IPS-18c (cell line): ENCODE measurements at regions not wholly inside any gene's neighbourhood (a gene's known extent, or its start where the extent isn't known, plus 50 kb on each side); places are given as distances from the start of the nearest gene placed in this dataset.

ENCODE experiments used
- H3K4me3 ChIP-seq: 2 replicates; pipeline ENCODE4 v1.7.0; 2013; ENCODE audit warnings: low read depth, mild to moderate bottlenecking, low read length, moderate library complexity; ENCODE audit not compliant: insufficient read depth
- H3K9me3 ChIP-seq: one replicate; pipeline ENCODE4 v1.6.1; 2013; ENCODE audit warnings: mild to moderate bottlenecking, low read length, moderate library complexity; ENCODE audit not compliant: control insufficient read depth, insufficient read depth

GRCh38 chr21:43325036-43325435, 101.9 kb downstream of the SIK1 start:
- no peak overlapping the region for H3K4me3 ChIP-seq
- peaks cover 2% of the 10 kb centered on the region for H3K9me3 ChIP-seq

DNA sequence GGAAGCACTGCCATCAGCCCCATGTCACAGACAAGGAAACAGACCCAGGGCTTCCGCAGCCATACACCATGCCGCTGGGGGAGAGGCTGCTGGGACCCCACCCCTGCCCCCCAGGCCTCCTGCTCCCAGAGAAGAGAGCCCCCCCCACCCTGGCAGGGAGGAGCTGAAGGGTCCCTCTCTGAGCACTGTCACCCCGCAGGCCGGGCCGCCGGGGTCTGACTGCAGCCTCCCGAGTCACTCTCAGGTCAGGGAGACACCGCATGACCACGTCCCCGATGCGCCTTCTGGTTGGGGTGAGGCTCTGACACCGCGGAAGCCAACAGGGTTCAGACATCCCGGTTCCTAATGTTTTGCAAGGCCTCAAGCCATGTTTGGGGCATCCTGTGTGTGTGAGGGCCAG, 102.3 kb downstream of the SIK1 start:
- Histone ChIP-seq H3K9me3 (peaks cover 2% of the 10 kb centered on the region), H3K4me3 (no peak overlapping the region)

- Histone ChIP-seq H3K9me3 (no peaks in the 10 kb centered on the region), H3K4me3 (no peak overlapping the region)
Measured at GRCh38 chr21:43323244-43324005, 103.5 kb downstream of the SIK1 start.

- Histone ChIP-seq H3K4me3 (no peak overlapping the region), H3K9me3 (no peaks in the 10 kb centered on the region)
Measured at GRCh38 chr21:43322805-43323204, 104.1 kb downstream of the SIK1 start.

- Histone ChIP-seq H3K9me3 (no peaks in the 10 kb centered on the region), H3K4me3 (no peak overlapping the region)
Measured at GRCh38 chr21:43322311-43322710, 104.6 kb downstream of the SIK1 start.

- no peaks in the 10 kb centered on the region for H3K9me3 ChIP-seq
Measured at GRCh38 chr21:43321611-43322010, 105.3 kb downstream of the SIK1 start.

GRCh38 chr21:43321111-43321510, 105.8 kb downstream of the SIK1 start:
- Histone ChIP-seq H3K4me3 (no peak overlapping the region), H3K9me3 (no peaks in the 10 kb centered on the region)

More at GRCh38 chr21:43321611-43322010, 105.3 kb downstream of the SIK1 start:
- H3K4me3 ChIP-seq, result no peak overlapping the region

DNA sequence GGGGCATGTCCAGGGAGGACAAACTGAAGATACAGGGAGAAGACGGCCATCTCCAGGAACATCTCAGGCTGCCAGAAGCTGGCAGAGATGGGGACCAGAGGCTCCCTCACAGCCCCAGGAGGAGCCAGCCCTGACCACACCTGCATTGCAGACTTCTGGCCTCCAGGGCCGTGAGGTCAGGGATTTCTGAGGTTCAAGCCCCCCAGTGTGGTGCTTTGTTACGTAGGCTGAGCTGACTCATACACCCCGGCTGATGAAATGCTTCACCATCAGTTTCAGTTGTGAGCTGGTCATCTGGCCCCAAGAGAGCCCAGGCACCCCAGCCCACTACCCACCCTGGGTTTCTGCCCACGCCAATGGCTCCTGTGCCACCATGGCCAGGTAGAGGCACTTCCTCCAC, 106.4 kb downstream of the SIK1 start:
- Histone ChIP-seq H3K9me3 (no peaks in the 10 kb centered on the region), H3K4me3 (no peak overlapping the region)

DNA sequence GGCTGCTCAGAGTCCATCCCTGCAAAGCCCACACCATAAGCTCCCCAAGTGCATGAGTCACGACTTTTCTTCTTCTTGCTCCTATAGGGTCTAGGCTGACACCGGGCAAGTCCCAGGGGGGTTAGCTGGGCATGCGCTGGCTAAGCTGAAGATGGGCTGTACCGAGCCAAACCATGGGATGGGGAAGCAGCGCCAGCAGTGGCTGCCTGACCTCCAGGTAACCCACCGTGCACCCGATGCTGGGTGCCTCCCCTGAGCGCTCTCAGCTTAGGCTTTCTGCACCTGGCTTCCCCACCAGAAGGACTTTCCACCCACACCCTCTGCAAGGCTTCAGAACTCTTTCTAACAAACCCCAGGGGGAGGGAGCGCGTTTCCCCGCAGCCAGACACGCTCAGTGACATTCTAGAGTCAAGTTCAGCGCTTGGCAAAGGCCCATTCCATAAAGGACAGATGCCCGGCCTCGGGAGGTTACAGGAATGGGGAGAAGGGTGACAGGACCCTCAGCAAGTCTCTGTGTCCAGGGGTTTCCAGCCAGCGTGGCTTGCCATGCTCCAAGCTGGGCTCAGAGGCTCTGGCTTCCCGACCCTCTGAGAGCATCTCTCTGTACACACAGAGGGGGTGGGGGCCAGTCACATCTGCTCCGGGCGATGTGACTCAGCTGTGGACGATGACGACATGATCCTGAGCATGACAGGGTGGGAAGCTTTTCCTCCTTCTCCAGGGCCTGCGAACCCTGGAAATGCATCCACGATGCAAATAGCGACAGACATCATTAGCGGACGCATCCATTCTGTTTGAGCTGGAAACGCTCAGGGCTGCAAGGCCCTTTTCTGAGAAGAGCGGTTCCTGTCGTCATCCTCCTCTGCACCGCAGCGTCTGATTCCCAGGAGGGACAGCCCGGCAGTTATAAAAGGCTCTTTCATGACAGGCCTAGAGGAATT, 107.8 kb downstream of the SIK1 start:
- Histone ChIP-seq H3K4me3 (no peak overlapping the region), H3K9me3 (no peaks in the 10 kb centered on the region)

- Histone ChIP-seq H3K4me3 (no peak overlapping the region; the same call in 1 of the 2 replicates), H3K9me3 (no peaks in the 10 kb centered on the region)
Measured at GRCh38 chr21:43318368-43318767, 108.6 kb downstream of the SIK1 start.

DNA sequence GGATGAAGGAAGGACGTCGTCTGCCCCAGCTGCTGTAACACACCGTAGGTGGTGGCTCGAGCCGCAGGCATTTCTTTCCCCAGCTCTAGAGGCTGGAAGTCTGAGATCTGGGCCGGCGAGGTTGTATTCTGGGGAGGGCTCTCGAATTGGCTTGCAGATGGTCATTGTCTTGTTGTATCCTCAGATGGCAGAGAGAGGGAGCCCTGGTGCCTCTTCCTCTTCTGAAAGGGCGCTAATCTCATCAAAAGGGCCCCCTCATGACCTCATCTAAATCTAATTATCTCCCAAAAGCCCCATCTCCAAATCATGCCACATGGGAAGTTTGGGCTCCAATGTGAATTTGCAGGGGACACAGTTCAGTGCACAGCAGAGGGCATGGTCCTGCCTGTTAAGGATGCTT, 109.0 kb downstream of the SIK1 start:
- H3K4me3 ChIP-seq, result no peak overlapping the region; the same call in 1 of the 2 replicates
- H3K9me3 ChIP-seq, result no peaks in the 10 kb centered on the region

- Histone ChIP-seq H3K4me3 (no peak overlapping the region), H3K9me3 (no peaks in the 10 kb centered on the region)
Measured at GRCh38 chr21:43317254-43317748, 109.6 kb downstream of the SIK1 start.

GRCh38 chr21:43316156-43316845, 110.6 kb downstream of the SIK1 start:
- H3K4me3 ChIP-seq, result no peak overlapping the region
- H3K9me3 ChIP-seq, result no peaks in the 10 kb centered on the region

DNA sequence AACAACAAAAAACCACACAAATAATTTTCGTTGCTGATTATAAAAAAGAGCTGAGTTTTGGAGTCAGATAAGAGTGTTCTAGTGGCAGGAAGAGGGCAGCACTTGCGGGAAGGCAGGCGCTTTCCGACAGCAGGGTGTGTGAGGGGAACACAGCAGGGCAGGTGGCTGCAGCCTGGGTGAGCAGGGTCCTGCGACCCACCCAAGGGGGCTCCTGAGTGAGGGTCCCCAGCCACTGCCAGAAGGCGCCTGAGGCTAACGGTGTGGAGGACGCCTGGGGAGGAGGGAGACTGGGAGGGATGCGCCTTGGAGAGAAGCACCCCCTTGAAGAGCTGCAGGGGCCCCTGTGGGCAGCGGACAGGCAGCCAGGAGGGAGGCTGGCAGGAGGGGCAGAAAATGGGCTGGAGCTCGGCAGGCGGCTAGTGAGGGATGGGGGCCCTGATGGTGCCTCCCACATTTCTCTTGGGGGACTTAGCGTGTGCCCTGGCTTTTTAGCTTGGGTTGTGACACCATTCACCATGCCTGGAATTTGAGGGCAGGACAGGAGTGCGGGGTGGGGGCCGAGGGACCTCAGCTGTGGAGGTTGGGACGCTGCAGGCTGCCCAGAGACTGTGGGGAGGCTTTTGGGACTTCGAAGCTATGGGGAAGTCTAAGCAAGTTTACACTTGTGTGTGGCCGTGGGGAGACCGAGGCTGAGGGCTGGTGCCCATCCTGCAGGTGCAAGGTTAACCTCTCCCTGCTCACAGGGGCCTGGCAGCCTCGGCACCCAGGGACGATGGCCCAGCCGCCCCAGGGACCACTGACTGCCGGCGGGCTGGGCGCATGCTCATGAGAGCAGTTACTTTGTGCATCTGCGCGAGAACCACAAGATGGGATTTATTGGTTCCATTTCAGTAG, 111.4 kb downstream of the SIK1 start:
- no peak overlapping the region for H3K4me3 ChIP-seq
- no peaks in the 10 kb centered on the region for H3K9me3 ChIP-seq

GRCh38 chr21:43313939-43314405, 113.0 kb downstream of the SIK1 start:
- H3K9me3 ChIP-seq, result no peaks in the 10 kb centered on the region
- no peak overlapping the region for H3K4me3 ChIP-seq

GRCh38 chr21:43313221-43313938, 113.6 kb downstream of the SIK1 start:
- Histone ChIP-seq H3K4me3 (no peak overlapping the region), H3K9me3 (no peaks in the 10 kb centered on the region)
